ENCODE measurements at regions not wholly inside any gene's neighbourhood (a gene's known extent, or its start where the extent isn't known, plus 50 kb on each side); places are given as distances from the start of the nearest gene placed in this dataset.

- ChIA-PET CTCF (interaction anchor here (1.0 kb wide), 1 partner anchor 167 kb away, joined by 4 read pairs; no protein-coding TSS in a partner anchor), SMC1A (ENCODE audit: uncharacterized antibody, unreplicated experiment) (interaction anchor here (0.7 to 2.2 kb wide), 5 partner anchors 9 to 167 kb away, joined by 3 to 7 read pairs (median 4); no protein-coding TSS in a partner anchor), RAD21 (ENCODE audit: unreplicated experiment) (interaction anchor here (1.0 to 1.3 kb wide), 3 partner anchors 26 to 166 kb away, joined by 3 read pairs; no protein-coding TSS in a partner anchor), POLR2A (no interaction called here)
- TF ChIP-seq FOXM1 (IDR thresholded peaks at IDR 0.05; ENCODE audit: low read depth, low read length), result no peak
- H2AFZ ChIP-seq (ENCODE audit: control insufficient read depth, low read depth, low read length), result no peak overlapping the region
- no peaks in the 10 kb centered on the region for H3K36me3 ChIP-seq (ENCODE audit: control insufficient read depth in 2 of 2, insufficient read depth in 2 of 2, low read length in 1 of 2)
- DNase-seq (ENCODE audit: low read depth, low spot score) (no peak), ATAC-seq (no peak), FAIRE-seq (no peak)
- no peaks in the 10 kb centered on the region for H3K9me3 ChIP-seq (replicated peaks; ENCODE audit: control insufficient read depth, insufficient read depth, low read length)
- H3K27ac ChIP-seq (ENCODE audit: control insufficient read depth, insufficient read depth), result no peak overlapping the region
- no peak overlapping the region for H3K4me3 ChIP-seq
- WGBS (ENCODE audit: insufficient coverage, insufficient replicate concordance, low lambda C conversion rate, missing lambda C conversion rate), result 38% methylated on average over 6 of the region's 6 CpGs
- no peaks in the 10 kb centered on the region for H3K79me2 ChIP-seq (ENCODE audit: control insufficient read depth, insufficient read depth, low read length)
- intact Hi-C loops (cut with micrococcal nuclease; ENCODE audit: unreplicated experiment) (no loop called here), in situ Hi-C loops (cut with MboI) (no loop called here)
- no peak overlapping the region for H3K4me2 ChIP-seq (ENCODE audit: control insufficient read depth, insufficient read depth)
- no peak overlapping the region for H3K9ac ChIP-seq (ENCODE audit: control insufficient read depth, insufficient read depth, low read length)
- H3K27me3 ChIP-seq (replicated peaks in 1 of 2; ENCODE audit: control insufficient read depth in 2 of 2, insufficient read depth in 2 of 2, low read length in 1 of 2), result no peaks in the 10 kb centered on the region
- no TSS peak for BruUV-seq (replicated peaks)
- H3K4me1 ChIP-seq (ENCODE audit: control insufficient read depth, insufficient read depth, low read length), result no peaks in the 10 kb centered on the region
- no peaks in the 10 kb centered on the region for H4K20me1 ChIP-seq (ENCODE audit: control insufficient read depth, insufficient read depth)
Measured at GRCh38 chr1:56418151-56418631, 161.2 kb downstream of the PLPP3 start.

- ChIA-PET RAD21 (ENCODE audit: unreplicated experiment) (interaction anchor here (1.0 to 1.3 kb wide), 2 partner anchors 26 to 167 kb away, joined by 3 read pairs; no protein-coding TSS in a partner anchor), SMC1A (ENCODE audit: uncharacterized antibody, unreplicated experiment) (interaction anchor here (0.6 to 2.2 kb wide), 5 partner anchors 13 to 167 kb away, joined by 3 to 7 read pairs (median 4); no protein-coding TSS in a partner anchor), CTCF (interaction anchor here (1.0 kb wide), 1 partner anchor 168 kb away, joined by 4 read pairs; no protein-coding TSS in a partner anchor), POLR2A (no interaction called here)
- Histone ChIP-seq H3K9ac (ENCODE audit: control insufficient read depth, insufficient read depth, low read length) (no peak overlapping the region), H3K9me3 (replicated peaks; ENCODE audit: control insufficient read depth, insufficient read depth, low read length) (no peaks in the 10 kb centered on the region), H3K27me3 (replicated peaks in 1 of 2; ENCODE audit: control insufficient read depth in 2 of 2, insufficient read depth in 2 of 2, low read length in 1 of 2) (no peaks in the 10 kb centered on the region), H3K4me1 (ENCODE audit: control insufficient read depth, insufficient read depth, low read length) (no peaks in the 10 kb centered on the region), H3K79me2 (ENCODE audit: control insufficient read depth, insufficient read depth, low read length) (no peaks in the 10 kb centered on the region), H3K36me3 (ENCODE audit: control insufficient read depth in 2 of 2, insufficient read depth in 2 of 2, low read length in 1 of 2) (no peaks in the 10 kb centered on the region), H2AFZ (ENCODE audit: control insufficient read depth, low read depth, low read length) (no peak overlapping the region), H4K20me1 (ENCODE audit: control insufficient read depth, insufficient read depth) (no peaks in the 10 kb centered on the region), H3K4me2 (ENCODE audit: control insufficient read depth, insufficient read depth) (no peak overlapping the region), H3K27ac (ENCODE audit: control insufficient read depth, insufficient read depth) (no peak overlapping the region), H3K4me3 (no peak overlapping the region)
- no peak for DNase-seq (ENCODE audit: low read depth, low spot score)
- intact Hi-C loops (cut with micrococcal nuclease; ENCODE audit: unreplicated experiment), result no loop called here
- 35% methylated on average over 4 of the region's 4 CpGs for WGBS (ENCODE audit: insufficient coverage, insufficient replicate concordance, low lambda C conversion rate, missing lambda C conversion rate)
- in situ Hi-C loops (cut with MboI), result no loop called here
- FAIRE-seq, result no peak
- BruUV-seq (replicated peaks), result no TSS peak
- ATAC-seq, result no peak
- TF ChIP-seq BCL3 (IDR thresholded peaks at IDR 0.05; ENCODE audit: borderline replicate concordance, insufficient read depth, low read depth, low read length, poor library complexity, severe bottlenecking) (no peak), EED (IDR thresholded peaks at IDR 0.05; ENCODE audit: low read depth) (no peak), CREB1 (IDR thresholded peaks at IDR 0.05; ENCODE audit: low read depth) (no peak), NR2C1 (IDR thresholded peaks at IDR 0.05) (no peak), NFXL1 (IDR thresholded peaks at IDR 0.05; ENCODE audit: borderline replicate concordance) (no peak), RBBP5 (conservative IDR thresholded peaks at IDR 0.05) (no peak), POU2F2 (IDR thresholded peaks at IDR 0.05; ENCODE audit: borderline replicate concordance, low read depth, low read length) (no peak), NFIC (IDR thresholded peaks at IDR 0.05; ENCODE audit: low read depth, low read length) (no peak), ZSCAN29 (IDR thresholded peaks at IDR 0.05) (no peak), PKNOX1 (IDR thresholded peaks at IDR 0.05) (no peak)
- TF ChIP-seq, protein P1, sequence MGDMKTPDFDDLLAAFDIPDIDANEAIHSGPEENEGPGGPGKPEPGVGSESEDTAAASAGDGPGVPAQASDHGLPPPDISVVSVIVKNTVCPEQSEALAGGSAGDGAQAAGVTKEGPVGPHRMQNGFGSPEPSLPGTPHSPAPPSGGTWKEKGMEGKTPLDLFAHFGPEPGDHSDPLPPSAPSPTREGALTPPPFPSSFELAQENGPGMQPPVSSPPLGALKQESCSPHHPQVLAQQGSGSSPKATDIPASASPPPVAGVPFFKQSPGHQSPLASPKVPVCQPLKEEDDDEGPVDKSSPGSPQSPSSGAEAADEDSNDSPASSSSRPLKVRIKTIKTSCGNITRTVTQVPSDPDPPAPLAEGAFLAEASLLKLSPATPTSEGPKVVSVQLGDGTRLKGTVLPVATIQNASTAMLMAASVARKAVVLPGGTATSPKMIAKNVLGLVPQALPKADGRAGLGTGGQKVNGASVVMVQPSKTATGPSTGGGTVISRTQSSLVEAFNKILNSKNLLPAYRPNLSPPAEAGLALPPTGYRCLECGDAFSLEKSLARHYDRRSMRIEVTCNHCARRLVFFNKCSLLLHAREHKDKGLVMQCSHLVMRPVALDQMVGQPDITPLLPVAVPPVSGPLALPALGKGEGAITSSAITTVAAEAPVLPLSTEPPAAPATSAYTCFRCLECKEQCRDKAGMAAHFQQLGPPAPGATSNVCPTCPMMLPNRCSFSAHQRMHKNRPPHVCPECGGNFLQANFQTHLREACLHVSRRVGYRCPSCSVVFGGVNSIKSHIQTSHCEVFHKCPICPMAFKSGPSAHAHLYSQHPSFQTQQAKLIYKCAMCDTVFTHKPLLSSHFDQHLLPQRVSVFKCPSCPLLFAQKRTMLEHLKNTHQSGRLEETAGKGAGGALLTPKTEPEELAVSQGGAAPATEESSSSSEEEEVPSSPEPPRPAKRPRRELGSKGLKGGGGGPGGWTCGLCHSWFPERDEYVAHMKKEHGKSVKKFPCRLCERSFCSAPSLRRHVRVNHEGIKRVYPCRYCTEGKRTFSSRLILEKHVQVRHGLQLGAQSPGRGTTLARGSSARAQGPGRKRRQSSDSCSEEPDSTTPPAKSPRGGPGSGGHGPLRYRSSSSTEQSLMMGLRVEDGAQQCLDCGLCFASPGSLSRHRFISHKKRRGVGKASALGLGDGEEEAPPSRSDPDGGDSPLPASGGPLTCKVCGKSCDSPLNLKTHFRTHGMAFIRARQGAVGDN (IDR thresholded peaks at IDR 0.05), result no peak
Measured at GRCh38 chr1:56417646-56418045, 161.7 kb downstream of the PLPP3 start.
